GM12878 (cell line): ENCODE measurements at regions not wholly inside any gene's neighbourhood (a gene's known extent, or its start where the extent isn't known, plus 50 kb on each side); places are given as distances from the start of the nearest gene placed in this dataset.

ENCODE experiments used
- ATAC-seq: fragments of 200-7000 bp; cut with Tn5 transposase; 3 replicates; pipeline ENCODE4 v1.9.1; 2020; ENCODE audit warnings: mild to moderate bottlenecking, moderate library complexity
- BruUV-seq: library from RNA; stranded (reverse); fragments of 400-500 nt; replicated peaks from 2 replicates; lab custom pipeline; 2021; lab: Mats Ljungman, UMichigan
- CTCF ChIA-PET: fragments of 300-600 bp; sonication (Branson Sonifier 250); formaldehyde crosslinking; extraction: SDS; loops from one replicate; lab custom pipeline; 2021; ENCODE audit warnings: inconsistent platforms; lab: Yijun Ruan, JAX
- POLR2A ChIA-PET: fragments of 350-600 bp; formaldehyde crosslinking; extraction: SDS; loops from one replicate; lab custom pipeline; 2021; ENCODE audit warnings: inconsistent platforms; lab: Charles Lee
- RAD21 ChIA-PET: fragments of 300-600 bp; sonication (Branson Sonifier 250); formaldehyde crosslinking; loops from one replicate; lab custom pipeline; 2023; ENCODE audit warnings: antibody characterized with exemption; ENCODE audit not compliant: unreplicated experiment; lab: Charles Lee
- SMC1A ChIA-PET: fragments of 300-600 bp; sonication (Branson Sonifier 250); formaldehyde crosslinking; loops from one replicate; lab custom pipeline; 2023; ENCODE audit not compliant: unreplicated experiment, uncharacterized antibody; lab: Charles Lee
- DNase-seq: peaks from one replicate; pipeline ENCODE4 v3.0.0-alpha.2; 2011; ENCODE audit warnings: low read depth, low spot score
- FAIRE-seq: peaks from 3 replicates; lab custom pipeline; 2011; peaks lifted over from hg19 to GRCh38; lab: Jason Lieb, UNC
- H2AFZ ChIP-seq: 2 replicates; pipeline ENCODE4 v1.6.0; 2011; ENCODE audit warnings: low read depth, low read length, control low read depth; ENCODE audit not compliant: control insufficient read depth
- H3K27ac ChIP-seq: 2 replicates; pipeline ENCODE4 v1.5.1; 2011; ENCODE audit warnings: control low read depth; ENCODE audit not compliant: control insufficient read depth, insufficient read depth
- H3K27me3 ChIP-seq, 2 experiments: replicated peaks in 1 of 2; 2 replicates each; pipeline versions ENCODE4 v1.6.0 to v1.6.1; 2011; ENCODE audit warnings: low read length in 1 of 2; ENCODE audit not compliant: control insufficient read depth in 2 of 2, insufficient read depth in 2 of 2
- H3K36me3 ChIP-seq, 2 experiments: 2 replicates each; pipeline ENCODE4 v1.5.1; 2011; ENCODE audit warnings: low read length in 1 of 2; ENCODE audit not compliant: control insufficient read depth in 2 of 2, insufficient read depth in 2 of 2
- H3K4me1 ChIP-seq: 2 replicates; pipeline ENCODE4 v1.6.1; 2011; ENCODE audit warnings: mild to moderate bottlenecking, low read length, moderate library complexity, mixed read lengths; ENCODE audit not compliant: control insufficient read depth, insufficient read depth
- H3K4me2 ChIP-seq: 2 replicates; pipeline ENCODE4 v1.6.0; 2011; ENCODE audit warnings: control low read depth; ENCODE audit not compliant: control insufficient read depth, insufficient read depth
- H3K4me3 ChIP-seq: fragments of 200-600 bp; sonication (generic); 2 replicates; pipeline ENCODE4 v1.5.1; 2016
- H3K79me2 ChIP-seq: 2 replicates; pipeline ENCODE4 v1.6.0; 2011; ENCODE audit warnings: low read length; ENCODE audit not compliant: control insufficient read depth, insufficient read depth
- H3K9ac ChIP-seq: 2 replicates; pipeline ENCODE4 v1.8.0; 2011; ENCODE audit warnings: low read length, control low read depth, mixed read lengths; ENCODE audit not compliant: control insufficient read depth, insufficient read depth
- H3K9me3 ChIP-seq: replicated peaks from 3 replicates; pipeline ENCODE4 v1.5.1; 2011; ENCODE audit warnings: mild to moderate bottlenecking, low read length; ENCODE audit not compliant: control insufficient read depth, insufficient read depth
- H4K20me1 ChIP-seq: 2 replicates; pipeline ENCODE4 v1.6.0; 2011; ENCODE audit not compliant: control insufficient read depth, insufficient read depth
- BACH1 ChIP-seq: fragments of 450-650 bp; IDR thresholded peaks from 2 replicates; pipeline ENCODE4 v1.6.1; 2017; ENCODE audit warnings: mild to moderate bottlenecking, borderline replicate concordance
- CUX1 ChIP-seq: IDR thresholded peaks from 2 replicates; pipeline ENCODE4 v1.6.1; 2012; ENCODE audit warnings: improper control_type of control experiment, low read depth, low read length; ENCODE audit not compliant: insufficient replicate concordance
- DPF2 ChIP-seq: fragments of 450-650 bp; IDR thresholded peaks from 2 replicates; pipeline ENCODE4 v1.6.1; 2017; ENCODE audit warnings: mild to moderate bottlenecking
- E2F4 ChIP-seq: IDR thresholded peaks from 2 replicates; pipeline ENCODE4 v1.6.1; 2012; ENCODE audit warnings: low read depth, low read length, improper control_type of control experiment
- HDAC2 ChIP-seq: fragments of 200-600 bp; sonication (generic); IDR thresholded peaks from 2 replicates; pipeline ENCODE4 v1.6.1; 2017
- IRF5 ChIP-seq: fragments of 450-650 bp; IDR thresholded peaks from 2 replicates; pipeline ENCODE4 v1.6.1; 2017; ENCODE audit warnings: borderline replicate concordance
- NBN ChIP-seq: fragments of 450-650 bp; IDR thresholded peaks from 2 replicates; pipeline ENCODE4 v1.6.1; 2016
- POU2F2 ChIP-seq: IDR thresholded peaks from 3 replicates; pipeline ENCODE4 v1.6.1; 2011; ENCODE audit warnings: low read depth, mild to moderate bottlenecking, low read length, borderline replicate concordance
- RAD51 ChIP-seq: fragments of 450-650 bp; IDR thresholded peaks from 2 replicates; pipeline ENCODE4 v1.6.1; 2016; ENCODE audit warnings: moderate library complexity, mild to moderate bottlenecking, inconsistent platforms
- SIX5 ChIP-seq: IDR thresholded peaks from 2 replicates; pipeline ENCODE4 v1.6.1; 2011; ENCODE audit warnings: mild to moderate bottlenecking, low read depth, low read length, moderate library complexity; ENCODE audit not compliant: severe bottlenecking
- SP1 ChIP-seq: IDR thresholded peaks from one replicate; pipeline ENCODE4 v1.6.1; 2011; ENCODE audit warnings: low read depth, low read length
- STAT1 ChIP-seq: fragments of 450-650 bp; conservative IDR thresholded peaks from 2 replicates; pipeline ENCODE4 v1.6.1; 2014; ENCODE audit warnings: antibody characterized with exemption, mild to moderate bottlenecking
- SUZ12 ChIP-seq: fragments of 200-600 bp; sonication (generic); IDR thresholded peaks from one replicate; pipeline ENCODE4 v1.6.1; 2018; ENCODE audit warnings: antibody characterized with exemption, mild to moderate bottlenecking; ENCODE audit not compliant: unreplicated experiment
- ZNF207 ChIP-seq: fragments of 450-650 bp; IDR thresholded peaks from 2 replicates; pipeline ENCODE4 v1.6.1; 2014; ENCODE audit warnings: antibody characterized with exemption, mild to moderate bottlenecking, borderline replicate concordance
- WGBS: methylation state at CpG from one replicate; pipeline ENCODE4 v1.1.6; 2016; ENCODE audit warnings: low lambda C conversion rate; ENCODE audit not compliant: insufficient replicate concordance, insufficient coverage; ENCODE audit errors: missing lambda C conversion rate; 5-methylcytosine and 5-hydroxymethylcytosine counted together
- in situ Hi-C: fragments of 300-500 bp; cut with MboI; formaldehyde crosslinking; loops from 9 replicates; pipeline ENCODE4 v1.14.3; 2018; ENCODE audit warnings: mixed read lengths
- intact Hi-C: fragments of 100-400 bp; cut with micrococcal nuclease; formaldehyde crosslinking; loops from one replicate; pipeline ENCODE4 v1.14.2; 2022; ENCODE audit not compliant: unreplicated experiment
- TF ChIP-seq, protein P1 (sequence below): IDR thresholded peaks from 2 replicates; pipeline ENCODE4 v1.6.1; 2011; ENCODE audit warnings: low read depth, mild to moderate bottlenecking, low read length, moderate library complexity, borderline replicate concordance; ENCODE audit errors: extremely low read depth

DNA sequence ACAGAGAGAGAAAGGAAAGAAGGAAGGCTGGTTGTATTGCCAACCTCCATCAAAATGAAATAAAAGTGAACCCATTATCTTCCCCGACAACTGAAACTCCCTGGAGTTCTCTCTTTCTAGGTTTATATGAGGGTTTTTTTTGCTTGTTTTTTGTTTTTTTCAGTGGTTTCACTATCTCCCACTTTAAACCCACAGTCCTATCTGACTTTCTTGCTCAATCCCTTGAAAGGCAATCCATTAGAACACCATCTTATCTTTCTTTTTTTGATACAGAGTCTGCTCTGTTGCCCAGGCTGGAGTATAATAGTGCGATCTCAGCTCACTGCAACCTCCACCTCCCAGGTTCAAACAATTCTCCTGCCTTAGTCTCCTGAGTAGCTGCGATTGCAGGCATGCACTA is 158.0 kb upstream of the MIR17HG start:
- no peaks in the 10 kb centered on the region for H3K27me3 ChIP-seq
- ATAC-seq, result no peak
- no peak overlapping the region for H3K9ac ChIP-seq
- H3K4me2 ChIP-seq, result no peak overlapping the region
- in situ Hi-C loops, result no loop called here
- H3K79me2 ChIP-seq, result no peaks in the 10 kb centered on the region
- no TSS peak for BruUV-seq
- no peaks in the 10 kb centered on the region for H3K4me1 ChIP-seq
- intact Hi-C loops, result no loop called here
- whole genome bisulfite sequencing, result 41% methylated on average over 3 of the region's 3 CpGs
- H3K4me3 ChIP-seq, result no peak overlapping the region
- no peak for DNase-seq
- H3K9me3 ChIP-seq, result no peaks in the 10 kb centered on the region; the same call in 2 of the 3 replicates
- CTCF ChIA-PET, result interaction anchor here (0.7 to 1.3 kb wide), 3 partner anchors 55 to 759 kb away, joined by 3 read pairs; no protein-coding TSS in a partner anchor
- no peak for FAIRE-seq
- TF ChIP-seq SP1 (no peak), NBN (no peak), POU2F2 (no peak), DPF2 (no peak), HDAC2 (no peak), IRF5 (no peak), ZNF207 (no peak), BACH1 (no peak), SUZ12 (no peak), CUX1 (no peak), STAT1 (no peak), SIX5 (no peak), RAD51 (no peak), E2F4 (no peak)
- TF ChIP-seq, protein P1, sequence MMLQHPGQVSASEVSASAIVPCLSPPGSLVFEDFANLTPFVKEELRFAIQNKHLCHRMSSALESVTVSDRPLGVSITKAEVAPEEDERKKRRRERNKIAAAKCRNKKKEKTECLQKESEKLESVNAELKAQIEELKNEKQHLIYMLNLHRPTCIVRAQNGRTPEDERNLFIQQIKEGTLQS, result no peak
- H3K36me3 ChIP-seq, result no peaks in the 10 kb centered on the region
- no peaks in the 10 kb centered on the region for H4K20me1 ChIP-seq
- SMC1A ChIA-PET, result no interaction called here
- no peak overlapping the region for H2AFZ ChIP-seq
- H3K27ac ChIP-seq, result no peak overlapping the region
- RAD21 ChIA-PET, result no interaction called here
- POLR2A ChIA-PET, result no interaction called here
